Activated CD8-positive, alpha-beta memory T cell treated with anti-CD3 and anti-CD28 coated beads, Interleukin-2, amount 50 U/mL, for 48 hours (primary cell): ENCODE measurements at regions not wholly inside any gene's neighbourhood (a gene's known extent, or its start where the extent isn't known, plus 50 kb on each side); places are given as distances from the start of the nearest gene placed in this dataset.

Experiments used
- DNase-seq: peaks from one replicate; pipeline ENCODE4 v3.0.0-alpha.2; 2020

DNA sequence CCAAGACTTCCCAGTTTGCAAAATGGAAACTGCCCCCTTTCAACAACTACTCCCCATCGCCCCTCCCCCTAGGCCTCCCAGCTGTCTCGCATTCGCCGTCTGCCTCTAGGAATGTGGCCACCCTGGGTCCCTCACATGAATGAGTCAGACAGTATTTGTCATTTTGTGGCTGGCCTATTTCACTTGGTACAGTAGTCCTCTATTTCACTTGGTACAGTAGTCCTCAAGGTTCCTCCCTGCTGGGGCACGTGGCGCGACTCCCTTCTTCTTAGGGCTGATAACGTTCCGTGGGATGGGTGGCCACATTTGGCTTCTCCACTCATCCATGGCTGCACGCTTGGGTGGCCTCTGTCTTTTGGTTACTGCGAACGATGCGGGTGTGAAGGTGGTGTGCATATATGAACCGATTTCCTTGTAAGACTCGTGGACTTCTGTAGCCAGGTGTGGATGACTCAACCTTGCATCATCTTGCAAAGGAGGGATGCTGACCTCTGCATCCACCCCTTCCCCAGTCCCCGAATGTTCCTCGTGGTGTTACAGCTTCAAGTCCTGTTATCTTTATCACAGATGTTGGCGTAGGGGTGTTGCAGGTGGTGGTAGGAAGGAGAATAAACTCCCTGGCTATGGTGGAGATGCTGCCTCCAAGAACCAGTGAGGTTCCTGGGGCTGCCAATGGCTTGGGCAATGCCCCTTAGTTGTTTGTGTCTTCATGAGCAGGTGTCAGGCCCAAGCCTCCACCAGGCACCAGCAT is 112.1 kb upstream of the SOX1 start:
- no peak for DNase-seq

- DNase-seq: no peak
These were observed 111.4 kb upstream of the SOX1 start for GRCh38 chr13:111955412-111956065.

DNA sequence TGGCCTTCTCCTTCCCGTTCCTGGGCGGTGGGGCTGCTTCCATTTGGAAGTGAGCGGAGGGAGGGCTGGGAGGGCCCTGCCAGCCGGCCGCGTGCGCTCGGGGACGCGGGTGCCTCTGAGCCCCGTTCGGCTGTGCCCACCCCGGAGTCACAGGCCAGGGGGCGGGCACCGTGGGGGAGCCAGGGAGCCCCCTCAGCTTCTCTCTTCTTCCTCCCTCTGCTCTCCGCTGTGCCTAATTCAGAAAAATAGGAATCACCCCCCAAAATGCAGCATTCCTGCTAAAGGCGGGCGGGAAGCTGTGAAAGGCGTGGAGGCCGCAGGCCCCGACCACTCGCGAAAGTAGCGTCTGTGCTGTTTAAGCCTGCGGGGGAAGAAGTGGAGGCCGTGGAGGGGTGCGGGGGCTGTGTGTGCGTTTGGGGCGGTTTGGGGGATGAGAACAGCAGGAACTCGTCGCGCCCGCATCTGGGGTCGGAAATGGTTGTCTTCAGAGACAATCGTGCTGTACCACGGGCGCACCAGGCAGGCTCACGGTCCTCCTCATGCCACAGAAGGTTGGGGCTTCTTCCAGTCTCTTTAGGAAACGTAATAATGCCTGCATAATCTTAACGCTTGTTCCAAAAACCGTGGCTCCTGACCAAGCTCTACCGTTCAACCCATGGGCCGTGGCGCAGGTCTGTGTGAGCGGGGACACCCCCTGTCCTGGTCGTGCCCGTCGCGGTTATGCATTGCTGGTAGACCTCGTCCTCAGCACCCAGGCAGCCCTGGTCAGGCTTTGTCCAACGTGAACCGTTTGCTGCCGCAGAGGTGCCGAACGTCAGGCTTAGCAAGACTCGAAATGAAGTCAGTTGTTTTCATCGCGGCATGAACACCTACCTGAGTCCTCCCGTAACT is 110.4 kb upstream of the SOX1 start:
- no peak for DNase-seq

DNA sequence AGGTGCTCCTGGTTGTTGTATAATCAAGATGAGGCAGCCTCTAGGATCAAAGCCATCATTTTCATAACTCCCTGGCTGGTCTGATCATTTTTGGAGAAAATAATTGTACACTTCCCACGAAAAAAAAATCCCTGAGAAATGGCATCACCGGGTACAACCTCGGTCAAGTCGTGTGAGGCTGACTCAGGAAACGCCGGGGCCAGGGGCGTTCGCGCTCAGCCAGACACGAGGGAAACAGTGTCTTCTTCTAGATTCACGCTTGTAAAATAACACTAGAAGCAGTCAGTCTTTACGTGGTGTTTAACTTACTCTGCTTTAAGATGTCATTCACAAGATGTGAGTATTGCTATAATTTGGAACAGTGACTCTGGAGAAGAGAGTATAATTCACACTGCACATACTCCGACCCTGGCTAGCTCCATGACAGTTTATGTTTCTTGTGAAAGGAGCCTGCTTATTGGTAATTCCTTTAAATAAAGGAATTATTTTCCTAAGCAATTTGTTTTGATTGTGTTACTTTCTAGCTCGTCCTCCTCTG is 109.0 kb upstream of the SOX1 start:
- no peak for DNase-seq

DNA sequence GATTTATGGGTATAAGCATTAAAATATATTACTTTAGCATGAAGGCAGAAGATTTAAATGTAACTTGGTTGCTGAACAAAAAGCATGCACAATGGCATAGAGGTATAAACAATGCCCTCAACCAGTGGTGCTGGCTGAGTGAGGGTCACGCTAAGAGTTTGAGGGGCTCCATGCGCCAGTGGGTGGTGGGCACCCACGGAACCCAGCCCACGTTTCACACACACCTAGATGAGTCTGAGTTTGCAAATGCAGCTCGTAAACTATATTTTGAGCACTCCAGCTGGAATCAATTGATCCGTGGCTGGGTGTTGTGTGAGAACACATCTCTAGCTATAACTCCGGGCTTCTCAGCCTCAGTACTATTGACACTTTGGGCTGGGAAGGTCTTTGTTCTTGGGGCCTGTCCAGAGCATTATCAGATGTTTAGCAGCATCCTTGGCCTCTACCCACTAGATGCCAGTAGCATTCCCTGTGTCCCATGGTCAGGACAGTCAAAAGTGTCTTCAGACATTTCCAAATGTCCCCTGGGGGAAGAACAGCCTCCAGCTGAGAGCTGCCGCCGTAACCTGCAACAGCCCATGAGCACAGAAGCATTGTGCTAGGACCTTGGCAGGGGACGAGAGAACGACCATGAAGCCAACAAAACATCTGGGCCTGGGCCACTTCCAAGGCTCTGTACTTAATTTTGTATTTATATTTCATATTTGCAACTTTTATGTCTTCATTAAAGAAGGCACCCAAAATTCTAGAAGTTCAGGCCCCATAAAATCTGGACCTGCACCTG is 108.1 kb upstream of the SOX1 start:
- no peak for DNase-seq

GRCh38 chr13:111960152-111960772 is 106.7 kb upstream of the SOX1 start:
- DNase-seq: no peak

DNA sequence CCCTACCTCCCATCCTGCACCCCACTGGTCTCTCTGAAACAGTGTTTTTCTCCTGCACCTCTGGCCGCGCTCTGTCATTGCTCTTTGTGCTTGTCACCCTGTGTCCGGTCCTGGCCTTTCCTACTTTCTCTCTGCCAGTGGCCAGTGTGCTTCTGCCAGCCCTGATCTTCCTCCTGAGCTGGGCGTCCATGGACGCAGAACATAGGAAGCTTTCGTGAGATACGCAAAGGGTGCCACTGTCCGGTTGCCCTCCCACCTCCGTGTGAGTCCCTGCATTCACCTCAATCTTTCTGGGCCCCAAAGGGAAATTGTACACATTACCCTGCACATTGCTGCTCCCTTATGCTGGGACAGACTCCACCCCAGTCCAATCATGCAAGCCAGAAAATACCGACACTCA is 105.7 kb upstream of the SOX1 start:
- no peak for DNase-seq

GRCh38 chr13:111961651-111962192 is 105.2 kb upstream of the SOX1 start:
- DNase-seq: no peak

GRCh38 chr13:111962431-111962891 is 104.5 kb upstream of the SOX1 start:
- DNase-seq: no peak

GRCh38 chr13:111963031-111963430 is 103.9 kb upstream of the SOX1 start:
- DNase-seq: no peak

- no peak for DNase-seq
These were observed 102.4 kb upstream of the SOX1 start for GRCh38 chr13:111964411-111965035.

- no peak for DNase-seq
These were observed 101.3 kb upstream of the SOX1 start for GRCh38 chr13:111965466-111966214.

- DNase-seq: no peak
These were observed 100.0 kb upstream of the SOX1 start for GRCh38 chr13:111966933-111967332.

DNA sequence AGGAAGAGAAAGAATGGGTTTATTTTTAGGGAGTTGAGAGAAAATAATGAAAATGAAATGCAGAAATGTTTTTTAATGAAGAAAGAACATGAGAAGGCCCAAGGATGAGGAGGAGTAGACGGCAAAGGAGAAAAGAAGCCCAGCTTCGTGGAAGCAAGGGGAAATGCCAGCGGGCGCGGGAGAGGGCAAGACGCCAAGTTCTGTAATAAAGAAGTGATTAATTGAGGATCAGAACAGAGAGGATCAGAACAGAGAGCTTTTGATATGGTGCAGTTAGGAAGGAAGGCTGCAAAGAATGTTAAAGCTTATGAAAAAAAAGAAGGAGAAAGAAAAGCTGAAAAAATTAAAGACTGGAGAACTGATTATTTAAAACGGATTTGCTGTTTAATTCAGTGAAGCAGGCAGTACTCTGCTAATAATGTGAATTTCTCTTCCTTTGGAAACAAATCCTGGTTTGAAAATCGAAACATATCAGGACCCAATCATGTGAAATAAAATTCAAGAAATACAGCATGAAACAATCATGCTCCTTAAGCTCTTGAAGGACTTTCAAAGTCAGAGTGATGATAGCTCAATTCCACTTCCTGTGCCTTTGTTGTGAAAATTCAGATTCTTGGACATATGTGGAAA is 99.3 kb upstream of the SOX1 start:
- DNase-seq: no peak

DNA sequence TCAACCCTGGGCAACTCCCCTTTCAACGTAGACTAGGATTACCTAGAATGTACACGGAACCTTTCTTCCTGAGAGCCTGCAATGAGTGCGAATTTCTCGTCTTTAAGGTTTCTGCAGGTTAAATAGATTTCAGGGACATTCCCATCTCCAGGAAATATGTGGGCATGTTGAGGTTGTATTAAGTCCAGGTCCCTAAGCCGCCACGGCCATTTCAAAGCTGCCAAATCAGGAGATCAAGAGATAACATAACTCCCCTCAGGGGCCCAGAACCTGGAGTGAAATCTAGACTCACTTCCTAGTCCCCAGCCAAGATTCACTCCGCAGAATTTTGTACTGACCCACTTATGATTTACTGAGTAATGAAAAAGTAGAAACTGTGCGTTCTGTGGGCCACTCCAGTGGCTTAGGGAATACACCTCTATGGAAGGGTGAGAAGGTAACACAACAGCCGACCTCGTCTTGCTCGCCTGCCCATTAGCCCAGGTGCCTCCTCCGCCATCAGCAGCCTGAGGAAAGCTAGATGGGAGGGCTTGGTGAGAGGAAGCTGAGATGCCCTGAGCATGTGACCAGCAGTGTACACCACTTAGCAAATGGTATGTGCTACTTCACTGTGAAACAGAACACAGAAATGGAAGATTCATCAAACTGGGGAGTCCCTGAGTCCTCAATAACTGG is 98.5 kb upstream of the SOX1 start:
- DNase-seq: no peak

DNA sequence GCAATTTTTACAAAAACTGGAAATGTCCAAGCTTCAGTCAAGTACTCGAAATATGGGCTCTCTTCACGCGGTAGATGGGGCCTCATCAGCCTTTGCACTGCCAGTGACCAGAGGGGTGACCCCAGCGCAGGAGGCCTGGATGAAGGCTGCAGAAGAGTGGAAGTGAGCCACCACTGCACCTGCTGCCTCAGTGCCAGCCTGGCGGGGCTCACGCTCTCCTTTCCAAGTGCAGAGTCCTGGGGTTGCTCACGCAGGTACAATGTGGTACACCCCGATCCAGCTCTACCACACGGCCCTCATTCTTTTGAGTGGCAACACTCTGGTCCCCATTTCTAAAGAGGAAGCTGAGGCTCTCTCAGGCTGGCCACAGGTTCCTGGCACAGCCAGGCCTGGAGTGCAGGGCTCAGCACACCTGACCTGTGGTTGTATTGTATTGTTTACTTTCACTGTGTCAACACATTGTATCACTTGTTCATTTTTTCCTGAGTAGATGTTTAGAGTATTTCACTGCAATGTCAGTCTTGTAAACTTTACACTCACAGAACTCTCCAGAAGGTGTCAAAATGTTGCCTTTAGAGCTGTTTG is 97.3 kb upstream of the SOX1 start:
- DNase-seq: no peak

- no peak for DNase-seq
These were observed 96.3 kb upstream of the SOX1 start for GRCh38 chr13:111970494-111971141.
